ENCODE measurements at regions not wholly inside any gene's neighbourhood (a gene's known extent, or its start where the extent isn't known, plus 50 kb on each side); places are given as distances from the start of the nearest gene placed in this dataset.
"Not testable (repeated sequence)": the region's sequence is repeated elsewhere in the genome, so short reads cannot be mapped to it uniquely, and the experiment has no call there.

- H3K4me2 ChIP-seq (ENCODE audit: low read length); H4K12ac ChIP-seq (ENCODE audit: low read depth, low read length); H3K14ac ChIP-seq (ENCODE audit: low read length); H3K18ac ChIP-seq (ENCODE audit: low read length); H2AFZ ChIP-seq (ENCODE audit: insufficient read depth, low read length, poor library complexity); H3K23ac ChIP-seq (ENCODE audit: low read length); H3K9ac ChIP-seq (ENCODE audit: low read length); H2BK12ac ChIP-seq (ENCODE audit: low read length); H3K9me3 ChIP-seq (ENCODE audit: insufficient read depth, low read depth, low read length); H2BK120ac ChIP-seq (ENCODE audit: insufficient read depth, low read length, poor library complexity); DNase-seq; H2BK5ac ChIP-seq (ENCODE audit: low read depth, low read length, poor library complexity); H3K4me1 ChIP-seq (ENCODE audit: control insufficient read depth in 1 of 2, insufficient read depth in 2 of 2, low read length in 2 of 2); H3K36me3 ChIP-seq (ENCODE audit: control insufficient read depth in 1 of 2, insufficient read depth in 2 of 2, low read length in 2 of 2); H3K27me3 ChIP-seq (ENCODE audit: insufficient read depth, low read length); H4K8ac ChIP-seq (ENCODE audit: low read depth, low read length); H3K79me2 ChIP-seq (ENCODE audit: control insufficient read depth, insufficient read depth, low read length, poor library complexity); H2AK5ac ChIP-seq (ENCODE audit: low read length); H3K27ac ChIP-seq (ENCODE audit: low read depth, low read length); H3K79me1 ChIP-seq (ENCODE audit: low read length); H3K4ac ChIP-seq (ENCODE audit: low read depth, low read length); H4K91ac ChIP-seq (ENCODE audit: low read depth, low read length): not testable (repeated sequence)
- peak overlapping the region; percentile 64 for H3K4me3 ChIP-seq (ENCODE audit: low read depth, low read length)
- no CpG with 5 or more reads among the region's 24 CpGs for WGBS (ENCODE audit: extremely low coverage, insufficient coverage, insufficient read length)
These were observed 70.8 kb upstream of the LRRTM4 start for GRCh38 chr2:77592955-77593354.

GRCh38 chr2:77602771-77603170, 80.6 kb upstream of the LRRTM4 start:
- Histone ChIP-seq H4K91ac (ENCODE audit: low read depth, low read length) (no peak overlapping the region), H3K4me1 (ENCODE audit: control insufficient read depth in 1 of 2, insufficient read depth in 2 of 2, low read length in 2 of 2) (no peaks in the 10 kb centered on the region), H3K79me1 (ENCODE audit: low read length) (no peaks in the 10 kb centered on the region), H3K27me3 (ENCODE audit: insufficient read depth, low read length) (no peaks in the 10 kb centered on the region), H4K8ac (ENCODE audit: low read depth, low read length) (no peak overlapping the region), H3K36me3 (ENCODE audit: control insufficient read depth in 1 of 2, insufficient read depth in 2 of 2, low read length in 2 of 2) (no peaks in the 10 kb centered on the region), H3K14ac (ENCODE audit: low read length) (no peak overlapping the region), H3K4ac (ENCODE audit: low read depth, low read length) (no peak overlapping the region), H2BK5ac (ENCODE audit: low read depth, low read length, poor library complexity) (no peak overlapping the region), H2AK5ac (ENCODE audit: low read length) (no peak overlapping the region), H3K23ac (ENCODE audit: low read length) (no peak overlapping the region), H3K27ac (ENCODE audit: low read depth, low read length) (no peak overlapping the region), H3K9me3 (ENCODE audit: insufficient read depth, low read depth, low read length) (no peaks in the 10 kb centered on the region), H3K18ac (ENCODE audit: low read length) (no peak overlapping the region), H2BK120ac (ENCODE audit: insufficient read depth, low read length, poor library complexity) (no peak overlapping the region), H3K4me3 (ENCODE audit: low read depth, low read length) (no peak overlapping the region), H2BK12ac (ENCODE audit: low read length) (no peak overlapping the region), H3K9ac (ENCODE audit: low read length) (no peak overlapping the region), H2AFZ (ENCODE audit: insufficient read depth, low read length, poor library complexity) (no peak overlapping the region), H4K12ac (ENCODE audit: low read depth, low read length) (no peak overlapping the region), H3K79me2 (ENCODE audit: control insufficient read depth, insufficient read depth, low read length, poor library complexity) (no peaks in the 10 kb centered on the region), H3K4me2 (ENCODE audit: low read length) (no peak overlapping the region)
- WGBS (ENCODE audit: extremely low coverage, insufficient coverage, insufficient read length): no CpG with 5 or more reads among the region's 1 CpG
- no peak for DNase-seq

GRCh38 chr2:77604953-77605929, 83.1 kb upstream of the LRRTM4 start:
- H2AK5ac ChIP-seq (ENCODE audit: low read length): no peak overlapping the region
- no peaks in the 10 kb centered on the region for H3K4me1 ChIP-seq (ENCODE audit: control insufficient read depth in 1 of 2, insufficient read depth in 2 of 2, low read length in 2 of 2)
- no peak overlapping the region for H3K18ac ChIP-seq (ENCODE audit: low read length)
- no peak overlapping the region for H4K8ac ChIP-seq (ENCODE audit: low read depth, low read length)
- no peak overlapping the region for H2BK12ac ChIP-seq (ENCODE audit: low read length)
- no CpG with 5 or more reads among the region's 3 CpGs for WGBS (ENCODE audit: extremely low coverage, insufficient coverage, insufficient read length)
- no peak overlapping the region for H2AFZ ChIP-seq (ENCODE audit: insufficient read depth, low read length, poor library complexity)
- H2BK5ac ChIP-seq (ENCODE audit: low read depth, low read length, poor library complexity): no peak overlapping the region
- no peaks in the 10 kb centered on the region for H3K79me1 ChIP-seq (ENCODE audit: low read length)
- peaks cover 4% of the 10 kb centered on the region for H3K9me3 ChIP-seq (ENCODE audit: insufficient read depth, low read depth, low read length)
- H3K79me2 ChIP-seq (ENCODE audit: control insufficient read depth, insufficient read depth, low read length, poor library complexity): no peaks in the 10 kb centered on the region
- H3K4me3 ChIP-seq (ENCODE audit: low read depth, low read length): no peak overlapping the region
- no peak overlapping the region for H4K91ac ChIP-seq (ENCODE audit: low read depth, low read length)
- no peak overlapping the region for H3K23ac ChIP-seq (ENCODE audit: low read length)
- H3K14ac ChIP-seq (ENCODE audit: low read length): no peak overlapping the region
- no peaks in the 10 kb centered on the region for H3K27me3 ChIP-seq (ENCODE audit: insufficient read depth, low read length)
- no peak overlapping the region for H4K12ac ChIP-seq (ENCODE audit: low read depth, low read length)
- H3K36me3 ChIP-seq (ENCODE audit: control insufficient read depth in 1 of 2, insufficient read depth in 2 of 2, low read length in 2 of 2): peaks cover 0 to 2% of the 10 kb centered on the region in 2 experiments
- no peak overlapping the region for H2BK120ac ChIP-seq (ENCODE audit: insufficient read depth, low read length, poor library complexity)
- no peak overlapping the region for H3K27ac ChIP-seq (ENCODE audit: low read depth, low read length)
- H3K9ac ChIP-seq (ENCODE audit: low read length): no peak overlapping the region
- no peak overlapping the region for H3K4me2 ChIP-seq (ENCODE audit: low read length)
- no peak overlapping the region for H3K4ac ChIP-seq (ENCODE audit: low read depth, low read length)
- no peak for DNase-seq

- no peaks in the 10 kb centered on the region for H3K79me2 ChIP-seq (ENCODE audit: control insufficient read depth, insufficient read depth, low read length, poor library complexity)
- H3K4me1 ChIP-seq (ENCODE audit: control insufficient read depth in 1 of 2, insufficient read depth in 2 of 2, low read length in 2 of 2): no peaks in the 10 kb centered on the region
- H4K12ac ChIP-seq (ENCODE audit: low read depth, low read length): no peak overlapping the region
- H4K8ac ChIP-seq (ENCODE audit: low read depth, low read length): no peak overlapping the region
- H3K27ac ChIP-seq (ENCODE audit: low read depth, low read length): no peak overlapping the region
- H2AK5ac ChIP-seq (ENCODE audit: low read length): no peak overlapping the region
- H2AFZ ChIP-seq (ENCODE audit: insufficient read depth, low read length, poor library complexity): no peak overlapping the region
- DNase-seq: no peak
- peaks cover 0 to 2% of the 10 kb centered on the region in 2 experiments for H3K36me3 ChIP-seq (ENCODE audit: control insufficient read depth in 1 of 2, insufficient read depth in 2 of 2, low read length in 2 of 2)
- H4K91ac ChIP-seq (ENCODE audit: low read depth, low read length): no peak overlapping the region
- H2BK12ac ChIP-seq (ENCODE audit: low read length): no peak overlapping the region
- no peak overlapping the region for H3K23ac ChIP-seq (ENCODE audit: low read length)
- no peak overlapping the region for H2BK5ac ChIP-seq (ENCODE audit: low read depth, low read length, poor library complexity)
- H3K9me3 ChIP-seq (ENCODE audit: insufficient read depth, low read depth, low read length): peaks cover 6% of the 10 kb centered on the region
- no peak overlapping the region for H3K4ac ChIP-seq (ENCODE audit: low read depth, low read length)
- no peak overlapping the region for H3K4me2 ChIP-seq (ENCODE audit: low read length)
- H3K14ac ChIP-seq (ENCODE audit: low read length): no peak overlapping the region
- no peaks in the 10 kb centered on the region for H3K79me1 ChIP-seq (ENCODE audit: low read length)
- no peaks in the 10 kb centered on the region for H3K27me3 ChIP-seq (ENCODE audit: insufficient read depth, low read length)
- no peak overlapping the region for H2BK120ac ChIP-seq (ENCODE audit: insufficient read depth, low read length, poor library complexity)
- H3K4me3 ChIP-seq (ENCODE audit: low read depth, low read length): no peak overlapping the region
- H3K18ac ChIP-seq (ENCODE audit: low read length): no peak overlapping the region
- H3K9ac ChIP-seq (ENCODE audit: low read length): no peak overlapping the region
These were observed 86.3 kb upstream of the LRRTM4 start for GRCh38 chr2:77608510-77608909.

All from trophoblast cell (in vitro differentiated cells and primary cell).